HFFc6 (cell line): ENCODE measurements at regions not wholly inside any gene's neighbourhood (a gene's known extent, or its start where the extent isn't known, plus 50 kb on each side); places are given as distances from the start of the nearest gene placed in this dataset.
A peak's percentile ranks its signal among the peaks of the same experiment; 100 is the strongest.

ENCODE experiments used
- DNase-seq: peaks from one replicate; pipeline ENCODE4 v3.0.0-alpha.2; 2018
- H3K27ac Mint-ChIP-seq: 2 replicates; pipeline ENCODE4 v1.8.0; 2020; ENCODE audit warnings: mild to moderate bottlenecking, mixed read lengths
- H3K27me3 Mint-ChIP-seq: 2 replicates; pipeline ENCODE4 v1.8.0; 2021; ENCODE audit warnings: mild to moderate bottlenecking, moderate library complexity, mixed read lengths; ENCODE audit not compliant: insufficient read depth
- H3K36me3 Mint-ChIP-seq: 2 replicates; pipeline ENCODE4 v1.8.0; 2021; ENCODE audit warnings: low read depth, mixed read lengths
- H3K4me1 Mint-ChIP-seq: 2 replicates; pipeline ENCODE4 v1.8.0; 2020; ENCODE audit warnings: low read depth, mixed read lengths
- H3K4me3 Mint-ChIP-seq: 2 replicates; pipeline ENCODE4 v1.8.0; 2020; ENCODE audit warnings: mild to moderate bottlenecking, moderate library complexity, mixed read lengths
- H3K9me3 Mint-ChIP-seq: 2 replicates; pipeline ENCODE4 v1.8.0; 2020; ENCODE audit warnings: mild to moderate bottlenecking, mixed read lengths
- CTCF ChIP-seq: fragments of 200-600 bp; sonication (generic); IDR thresholded peaks from 2 replicates; pipeline ENCODE4 v1.5.0; 2021; ENCODE audit warnings: antibody characterized with exemption, mild to moderate bottlenecking

DNA sequence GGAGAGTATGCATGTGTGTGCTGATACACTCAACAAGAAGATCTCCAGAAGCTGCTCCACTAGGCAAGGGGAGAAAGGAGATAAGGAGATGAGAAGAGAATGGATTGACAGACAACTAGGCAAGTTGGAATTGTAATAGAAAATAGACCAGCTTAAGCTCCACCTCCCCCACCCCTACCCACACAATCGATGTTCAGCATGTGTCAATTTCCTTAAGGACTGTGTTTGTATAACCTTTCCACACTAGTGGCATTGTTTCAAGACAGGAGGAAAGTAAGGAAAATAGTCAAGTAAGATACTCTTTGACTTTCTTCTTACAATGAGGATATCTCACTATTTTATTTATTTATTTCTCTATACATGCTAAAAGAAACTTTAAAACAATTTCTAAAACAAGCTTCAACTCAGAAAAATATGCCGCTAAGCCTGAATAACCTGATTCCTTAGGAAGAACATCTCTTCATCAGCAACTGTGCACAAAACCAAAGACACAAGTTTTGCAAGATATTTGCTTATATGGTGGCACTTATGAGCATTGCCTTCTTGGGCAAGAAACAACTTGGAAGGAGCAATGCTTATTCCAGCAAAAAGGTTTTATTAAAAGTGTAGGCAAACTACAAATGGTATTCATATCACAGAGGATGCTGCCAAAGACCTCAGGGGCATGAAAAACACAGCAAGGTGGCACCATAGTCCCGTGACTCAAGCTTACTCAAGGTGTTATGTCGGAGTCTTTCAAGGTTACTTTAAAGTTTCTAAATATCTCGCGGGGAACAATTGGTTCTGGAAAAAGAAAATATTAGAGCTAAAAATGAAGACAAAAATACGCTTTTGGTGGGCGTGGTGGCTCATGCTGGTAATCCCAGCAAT is 249.1 kb downstream of the COL12A1 start:
- Mint-ChIP-seq H3K4me1 (no peaks in the 10 kb centered on the region; the same call in 1 of the 2 replicates), H3K27me3 (peaks cover 2% of the 10 kb centered on the region), H3K9me3 (peaks cover 10% of the 10 kb centered on the region), H3K27ac (no peak overlapping the region), H3K36me3 (peaks cover 5% of the 10 kb centered on the region; the same call in 1 of the 2 replicates), H3K4me3 (no peak overlapping the region)
- no peak for TF ChIP-seq CTCF
- DNase-seq: no peak

DNA sequence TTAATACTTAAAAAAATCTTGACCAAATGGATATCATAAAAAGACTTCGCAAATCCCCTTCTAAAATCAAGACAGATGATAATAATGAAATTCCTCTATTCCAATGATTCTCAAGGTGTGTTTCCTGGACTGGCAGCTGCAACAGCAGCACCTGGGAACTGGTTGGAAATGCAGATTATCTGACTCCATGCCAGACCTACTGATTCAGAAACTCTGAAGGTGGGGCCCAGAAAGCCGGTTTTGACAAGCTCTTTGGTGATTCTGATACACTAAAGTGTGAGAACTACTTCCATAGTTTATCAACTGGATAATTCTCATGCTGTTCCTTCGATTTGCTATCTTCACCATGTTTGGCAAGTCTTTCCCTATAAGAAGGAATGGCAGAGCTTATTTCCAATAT is 252.1 kb downstream of the COL12A1 start:
- peaks cover 10% of the 10 kb centered on the region for H3K9me3 Mint-ChIP-seq
- no peak for DNase-seq

DNA sequence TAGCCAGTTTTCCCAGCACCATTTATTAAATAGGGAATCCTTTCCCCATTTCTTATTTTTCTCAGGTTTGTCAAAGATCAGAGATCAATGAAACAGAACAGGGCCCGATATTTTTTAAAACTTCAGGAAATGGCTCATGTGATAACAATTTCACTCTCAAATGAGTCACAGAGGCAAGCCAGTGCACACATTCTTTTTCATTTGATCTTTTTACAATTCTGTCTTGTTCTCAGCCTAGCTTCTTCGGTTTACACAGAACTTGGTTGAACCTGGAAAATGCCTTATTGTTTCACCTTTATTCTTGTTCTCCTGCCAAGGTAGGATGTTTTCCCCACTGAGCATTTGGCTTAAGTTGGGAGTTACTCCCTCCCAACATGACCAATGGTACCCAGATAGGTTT is 258.9 kb downstream of the COL12A1 start:
- H3K9me3 Mint-ChIP-seq: no peaks in the 10 kb centered on the region
- no peak for TF ChIP-seq CTCF
- H3K36me3 Mint-ChIP-seq: no peaks in the 10 kb centered on the region
- H3K27me3 Mint-ChIP-seq: no peaks in the 10 kb centered on the region; the same call in 1 of the 2 replicates
- DNase-seq: peak; percentile 44
- peaks cover 26% of the 10 kb centered on the region for H3K4me1 Mint-ChIP-seq
- H3K27ac Mint-ChIP-seq: peak overlapping the region; percentile 80
- peak overlapping the region; percentile 79 for H3K4me3 Mint-ChIP-seq

More for the DNA sequence above, 252.1 kb downstream of the COL12A1 start:
- H3K27ac Mint-ChIP-seq: no peak overlapping the region
- H3K36me3 Mint-ChIP-seq: peaks cover 5% of the 10 kb centered on the region; the same call in 1 of the 2 replicates
- no peak for TF ChIP-seq CTCF
- H3K4me1 Mint-ChIP-seq: no peaks in the 10 kb centered on the region
- H3K27me3 Mint-ChIP-seq: no peaks in the 10 kb centered on the region; the same call in 1 of the 2 replicates
- H3K4me3 Mint-ChIP-seq: no peak overlapping the region

DNA sequence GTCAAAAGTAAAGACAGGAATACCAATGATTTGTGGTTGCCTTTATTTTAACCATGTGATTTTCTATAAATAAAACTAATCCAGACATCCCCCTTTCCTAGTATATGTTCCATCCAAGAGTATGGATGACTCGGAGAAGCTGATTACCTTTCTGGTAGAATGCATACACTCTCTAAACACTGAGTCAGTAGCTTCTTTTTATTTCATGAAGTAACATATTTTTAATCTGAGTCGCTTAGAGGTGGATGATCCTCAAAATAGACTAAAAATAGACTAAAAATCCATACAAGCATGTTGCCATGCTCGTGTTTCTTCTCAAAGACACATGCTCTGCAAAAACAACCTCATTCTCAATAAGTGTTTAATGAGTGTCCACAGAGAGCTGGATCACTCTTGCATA is 263.7 kb downstream of the COL12A1 start:
- Mint-ChIP-seq H3K4me1 (peaks cover 37% of the 10 kb centered on the region), H3K4me3 (peak overlapping the region; percentile 3; the same call in 1 of the 2 replicates), H3K9me3 (no peaks in the 10 kb centered on the region), H3K27me3 (no peaks in the 10 kb centered on the region), H3K27ac (no peak overlapping the region), H3K36me3 (no peaks in the 10 kb centered on the region)
- DNase-seq: peak; percentile 22
- no peak for TF ChIP-seq CTCF

- Mint-ChIP-seq H3K9me3 (no peaks in the 10 kb centered on the region), H3K4me3 (no peak overlapping the region), H3K36me3 (no peaks in the 10 kb centered on the region), H3K27me3 (no peaks in the 10 kb centered on the region), H3K4me1 (peaks cover 38% of the 10 kb centered on the region), H3K27ac (no peak overlapping the region)
- no peak for TF ChIP-seq CTCF
- DNase-seq: no peak
Observed at GRCh38 chr6:74941424-74941823, 264.4 kb downstream of the COL12A1 start.
